Stimulated activated CD4-positive, alpha-beta T cell treated with anti-CD3 and anti-CD28 coated beads, TNF-alpha, amount 100 ng/mL, for 48 hours (primary cell): ENCODE measurements at regions not wholly inside any gene's neighbourhood (a gene's known extent, or its start where the extent isn't known, plus 50 kb on each side); places are given as distances from the start of the nearest gene placed in this dataset.
"Not testable (repeated sequence)": the region's sequence is repeated elsewhere in the genome, so short reads cannot be mapped to it uniquely, and the experiment has no call there.

Experiments
- DNase-seq, 3 donors: peaks; one replicate each; pipeline ENCODE4 v3.0.0-alpha.2; 2020; ENCODE audit warnings: low read depth in 3 of 3

- not testable (repeated sequence) for DNase-seq
Measured at GRCh38 chr9:40097992-40098391, 742.5 kb downstream of the SPATA31A1 start.

- peak in 1 of 3 donors; percentile 16 for DNase-seq
Measured at GRCh38 chr9:40106003-40106782, 750.7 kb downstream of the SPATA31A1 start.

GRCh38 chr9:40106783-40107248 is 751.3 kb downstream of the SPATA31A1 start:
- DNase-seq: not testable (repeated sequence)

GRCh38 chr9:40107251-40107650 is 751.8 kb downstream of the SPATA31A1 start:
- not testable (repeated sequence) for DNase-seq

- not testable (repeated sequence) for DNase-seq
Measured at GRCh38 chr9:40108465-40108864, 753.0 kb downstream of the SPATA31A1 start.

GRCh38 chr9:40110751-40111150 is 755.3 kb downstream of the SPATA31A1 start:
- not testable (repeated sequence) for DNase-seq

GRCh38 chr9:40111571-40111970 is 756.1 kb downstream of the SPATA31A1 start:
- DNase-seq: not testable (repeated sequence)

- DNase-seq: not testable (repeated sequence)
Measured at GRCh38 chr9:40130598-40130997, 775.1 kb downstream of the SPATA31A1 start.

- not testable (repeated sequence) for DNase-seq
Measured at GRCh38 chr9:40169204-40169603, 813.7 kb downstream of the SPATA31A1 start.

GRCh38 chr9:40173316-40173715 is 817.8 kb downstream of the SPATA31A1 start:
- not testable (repeated sequence) for DNase-seq

GRCh38 chr9:40174035-40174434 is 818.6 kb downstream of the SPATA31A1 start:
- not testable (repeated sequence) for DNase-seq

GRCh38 chr9:40177403-40177802 is 821.9 kb downstream of the SPATA31A1 start:
- not testable (repeated sequence) for DNase-seq

GRCh38 chr9:40191403-40191802 is 835.9 kb downstream of the SPATA31A1 start:
- DNase-seq: not testable (repeated sequence)

GRCh38 chr9:40192162-40192561 is 836.7 kb downstream of the SPATA31A1 start:
- not testable (repeated sequence) for DNase-seq

GRCh38 chr9:40196165-40196714 is 840.8 kb downstream of the SPATA31A1 start:
- DNase-seq: not testable (repeated sequence)

- not testable (repeated sequence) for DNase-seq
Measured at GRCh38 chr9:40196803-40197202, 841.3 kb downstream of the SPATA31A1 start.

- not testable (repeated sequence) for DNase-seq
Measured at GRCh38 chr9:40221596-40222233, 866.2 kb downstream of the SPATA31A1 start.

GRCh38 chr9:40222617-40223200 is 867.2 kb downstream of the SPATA31A1 start:
- DNase-seq: not testable (repeated sequence)

- not testable (repeated sequence) for DNase-seq
Measured at GRCh38 chr9:40223353-40223752, 867.9 kb downstream of the SPATA31A1 start.
